ENCODE measurements at regions not wholly inside any gene's neighbourhood (a gene's known extent, or its start where the extent isn't known, plus 50 kb on each side); places are given as distances from the start of the nearest gene placed in this dataset.

GRCh38 chr7:136051203-136051928 is 74.2 kb upstream of the MTPN start:
- TF ChIP-seq MYC (IDR thresholded peaks at IDR 0.05; ENCODE audit: low read depth, low read length) (no peak), POLR2A (IDR thresholded peaks at IDR 0.05; ENCODE audit: low read depth, low read length) (no peak), CTCF (IDR thresholded peaks at IDR 0.05; ENCODE audit: extremely low read depth in 1 of 2, insufficient read depth in 1 of 2, low read depth in 1 of 2, low read length in 2 of 2) (no peak), JUN (IDR thresholded peaks at IDR 0.05; ENCODE audit: borderline replicate concordance, insufficient read depth, insufficient read length, low read depth) (no peak), POLR2AphosphoS5 (IDR thresholded peaks at IDR 0.05; ENCODE audit: insufficient read depth, low read depth, low read length) (no peak)

All from endothelial cell of umbilical vein (primary cell).